Stomach (tissue), 8 donors: ENCODE measurements at regions not wholly inside any gene's neighbourhood (a gene's known extent, or its start where the extent isn't known, plus 50 kb on each side); places are given as distances from the start of the nearest gene placed in this dataset.

Experiments
- DNase-seq, 2 donors: peaks; one replicate each; pipeline versions ENCODE4 v3.0.0 to v3.0.0-alpha.2; 2013 to 2019
- H3K27ac ChIP-seq, 5 donors: fragments of 200-600 bp in 4 of 5; sonication (generic) in 4 of 5; one replicate each; pipeline ENCODE4 v1.5.1; 2013 to 2019; ENCODE audit warnings: mild to moderate bottlenecking in 1 of 5, moderate library complexity in 1 of 5
- H3K27me3 ChIP-seq, 3 donors: fragments of 200-600 bp; sonication (generic); one replicate each; pipeline ENCODE4 v1.5.1; 2017 to 2019; ENCODE audit warnings: mixed run types in 1 of 3
- H3K36me3 ChIP-seq, 4 donors: fragments of 200-600 bp; sonication (generic); 1 replicate in 3 of 4; 2 replicates in 1 of 4; pipeline ENCODE4 v1.5.1; 2016 to 2019
- H3K4me1 ChIP-seq, 4 donors: fragments of 200-600 bp; sonication (generic); one replicate each; pipeline ENCODE4 v1.5.1; 2016 to 2019
- H3K4me3 ChIP-seq, 4 donors: fragments of 200-600 bp; sonication (generic) in 3 of 4; one replicate each; pipeline ENCODE4 v1.5.1; 2016 to 2019; ENCODE audit warnings: mild to moderate bottlenecking in 1 of 4
- H3K9me3 ChIP-seq, 4 donors: fragments of 200-600 bp; sonication (generic); one replicate each; pipeline ENCODE4 v1.5.1; 2016 to 2019
- EP300 ChIP-seq: sonication (generic); formaldehyde crosslinking; IDR thresholded peaks from one replicate; pipeline ENCODE4 v1.6.1; 2017; ENCODE audit warnings: antibody characterized with exemption
- POLR2A ChIP-seq, 4 donors: fragments of 450-650 bp; IDR thresholded peaks; one replicate each; pipeline ENCODE4 v1.6.1; 2016; ENCODE audit warnings: antibody characterized with exemption in 4 of 4, control low read depth in 2 of 4, mild to moderate bottlenecking in 1 of 4, moderate library complexity in 1 of 4
- POLR2AphosphoS5 ChIP-seq, 3 donors: sonication (generic); formaldehyde crosslinking; IDR thresholded peaks; one replicate each; pipeline ENCODE4 v1.6.1; 2016; ENCODE audit warnings: antibody characterized with exemption in 3 of 3
- WGBS, 5 donors: extraction: QIAGEN DNeasy Blood & Tissue Kit in 3 of 5; methylation state at CpG; one replicate each; pipeline versions ENCODE4 v1.1.5 to v1.1.7; 2013 to 2018; 5-methylcytosine and 5-hydroxymethylcytosine counted together
- intact Hi-C: fragments of 100-400 bp; cut with DNase I; formaldehyde crosslinking; loops from one replicate; pipeline ENCODE4 v1.15.1; 2023; ENCODE audit warnings: low total_unique reads
- TF ChIP-seq, protein P1 (sequence below), 7 experiments: fragments of 450-650 bp in 4 of 7; fragments of 200-600 bp in 3 of 7; sonication (generic) in 3 of 7; IDR thresholded peaks; one replicate each; pipeline ENCODE4 v1.5.1; 2016 to 2019; ENCODE audit warnings: antibody characterized with exemption in 7 of 7, control low read depth in 2 of 7, mild to moderate bottlenecking in 1 of 7
- donor health status: healthy with polysubstance abuse.
- donor health status: Bipolar disorder and iron deficiency.
- donor health status: healthy.

- H3K27me3 ChIP-seq, result no peaks in the 10 kb centered on the region
- DNase-seq, result no peak
- TF ChIP-seq POLR2A (IDR thresholded peaks at IDR 0.05) (no peak), EP300 (no peak), POLR2AphosphoS5 (IDR thresholded peaks at IDR 0.05) (no peak)
- TF ChIP-seq, protein P1, sequence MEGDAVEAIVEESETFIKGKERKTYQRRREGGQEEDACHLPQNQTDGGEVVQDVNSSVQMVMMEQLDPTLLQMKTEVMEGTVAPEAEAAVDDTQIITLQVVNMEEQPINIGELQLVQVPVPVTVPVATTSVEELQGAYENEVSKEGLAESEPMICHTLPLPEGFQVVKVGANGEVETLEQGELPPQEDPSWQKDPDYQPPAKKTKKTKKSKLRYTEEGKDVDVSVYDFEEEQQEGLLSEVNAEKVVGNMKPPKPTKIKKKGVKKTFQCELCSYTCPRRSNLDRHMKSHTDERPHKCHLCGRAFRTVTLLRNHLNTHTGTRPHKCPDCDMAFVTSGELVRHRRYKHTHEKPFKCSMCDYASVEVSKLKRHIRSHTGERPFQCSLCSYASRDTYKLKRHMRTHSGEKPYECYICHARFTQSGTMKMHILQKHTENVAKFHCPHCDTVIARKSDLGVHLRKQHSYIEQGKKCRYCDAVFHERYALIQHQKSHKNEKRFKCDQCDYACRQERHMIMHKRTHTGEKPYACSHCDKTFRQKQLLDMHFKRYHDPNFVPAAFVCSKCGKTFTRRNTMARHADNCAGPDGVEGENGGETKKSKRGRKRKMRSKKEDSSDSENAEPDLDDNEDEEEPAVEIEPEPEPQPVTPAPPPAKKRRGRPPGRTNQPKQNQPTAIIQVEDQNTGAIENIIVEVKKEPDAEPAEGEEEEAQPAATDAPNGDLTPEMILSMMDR (IDR thresholded peaks at IDR 0.05), result no peak
- no peak overlapping the region for H3K4me3 ChIP-seq
- no peak overlapping the region for H3K27ac ChIP-seq
- no peaks in the 10 kb centered on the region for H3K4me1 ChIP-seq
- intact Hi-C loops, result no loop called here
- H3K36me3 ChIP-seq, result no peaks in the 10 kb centered on the region
- H3K9me3 ChIP-seq, result peaks cover 0 to 12% (median 3%) of the 10 kb centered on the region in 4 donors
- 78 to 93% (median 92%) methylated on average over 4 of the region's 4 CpGs for WGBS, 5 donors
Observed at GRCh38 chr13:94933936-94934335, 221.6 kb upstream of the SOX21 start.

DNA sequence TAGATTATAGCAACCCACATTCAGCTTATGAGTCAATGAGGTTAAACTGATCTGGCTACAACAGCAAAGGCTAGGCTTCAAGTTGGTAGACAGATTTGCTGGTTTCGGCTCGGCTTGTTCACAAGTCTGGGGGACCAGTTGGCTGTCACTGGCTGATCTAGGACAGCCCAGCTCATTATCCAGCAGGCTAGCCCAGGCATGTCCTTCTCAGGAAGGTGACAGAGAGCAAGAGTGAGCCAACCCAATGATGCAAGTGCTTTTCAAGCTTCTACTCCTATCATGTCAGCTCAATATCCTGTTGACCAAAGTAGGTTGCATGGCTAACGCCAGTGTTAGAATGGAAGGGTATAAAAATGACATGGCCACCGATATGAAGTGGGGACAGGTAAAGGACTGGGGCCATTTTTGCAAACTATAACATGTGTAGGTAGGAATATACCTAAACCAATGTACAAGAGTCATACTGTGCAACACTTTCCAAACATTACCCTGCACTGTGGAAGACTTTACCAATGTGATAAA is 220.9 kb upstream of the SOX21 start:
- DNase-seq, result no peak
- 81 to 96% (median 93%) methylated on average over 4 of the region's 4 CpGs for WGBS, 5 donors
- Histone ChIP-seq H3K27ac (no peak overlapping the region), H3K9me3 (peaks cover 0 to 12% (median 3%) of the 10 kb centered on the region in 4 donors), H3K4me1 (no peaks in the 10 kb centered on the region), H3K4me3 (no peak overlapping the region), H3K27me3 (no peaks in the 10 kb centered on the region), H3K36me3 (no peaks in the 10 kb centered on the region)
- intact Hi-C loops, result no loop called here
- TF ChIP-seq POLR2AphosphoS5 (IDR thresholded peaks at IDR 0.05) (no peak), POLR2A (IDR thresholded peaks at IDR 0.05) (no peak), EP300 (no peak)
- TF ChIP-seq, protein P1 (IDR thresholded peaks at IDR 0.05), result no peak

DNA sequence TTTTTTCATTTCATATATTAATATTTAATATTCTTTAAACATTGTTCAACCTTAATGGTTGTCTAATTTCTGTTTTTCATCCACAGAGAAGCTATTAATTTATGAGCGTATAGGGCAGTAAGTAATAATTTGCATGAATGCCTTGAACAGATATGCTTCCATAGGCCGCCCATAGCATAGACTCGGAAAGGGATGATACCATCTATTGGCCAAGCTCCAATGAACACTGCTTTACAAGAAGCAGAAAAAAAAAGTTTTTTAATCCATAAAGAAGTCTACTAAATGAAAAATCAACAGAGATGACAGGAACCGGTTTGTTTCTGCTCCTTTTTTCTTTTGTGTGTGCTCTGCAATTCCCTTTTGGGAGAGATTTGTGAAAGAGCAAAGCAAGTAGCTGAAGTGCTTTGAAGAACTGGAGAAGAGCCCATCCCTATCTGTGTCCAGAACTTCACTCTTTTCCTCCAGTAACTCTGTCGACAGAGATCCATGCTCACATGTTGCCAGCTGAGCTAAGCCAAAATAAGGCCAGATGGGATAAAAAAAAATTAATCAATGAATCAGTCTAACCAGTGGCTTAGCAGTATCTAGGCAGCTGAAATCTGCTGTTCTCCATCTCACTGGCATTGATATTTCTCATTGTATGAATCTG is 215.9 kb upstream of the SOX21 start:
- Histone ChIP-seq H3K4me1 (no peaks in the 10 kb centered on the region), H3K9me3 (peaks cover 0 to 5% (median 1%) of the 10 kb centered on the region in 4 donors), H3K36me3 (no peaks in the 10 kb centered on the region), H3K4me3 (no peak overlapping the region), H3K27me3 (no peaks in the 10 kb centered on the region), H3K27ac (no peak overlapping the region)
- no peak for DNase-seq
- WGBS, 5 donors, result 74 to 82% (median 80%) methylated on average over 5 of the region's 5 CpGs
- TF ChIP-seq, protein P1 (IDR thresholded peaks at IDR 0.05), result no peak
- no peak for TF ChIP-seq POLR2A (IDR thresholded peaks at IDR 0.05)
- TF ChIP-seq POLR2AphosphoS5 (IDR thresholded peaks at IDR 0.05), result no peak
- TF ChIP-seq EP300, result no peak
- intact Hi-C loops, result no loop called here

- Histone ChIP-seq H3K36me3 (no peaks in the 10 kb centered on the region), H3K27ac (no peak overlapping the region), H3K4me1 (no peaks in the 10 kb centered on the region), H3K4me3 (no peak overlapping the region), H3K9me3 (no peaks in the 10 kb centered on the region), H3K27me3 (no peaks in the 10 kb centered on the region)
- WGBS, 5 donors, result 64 to 77% (median 66%) methylated on average over 3 of the region's 3 CpGs
- intact Hi-C loops, result no loop called here
- no peak for DNase-seq
- TF ChIP-seq EP300, result no peak
- no peak for TF ChIP-seq POLR2A (IDR thresholded peaks at IDR 0.05)
- TF ChIP-seq POLR2AphosphoS5 (IDR thresholded peaks at IDR 0.05), result no peak
- TF ChIP-seq, protein P1 (IDR thresholded peaks at IDR 0.05), result no peak
Observed at GRCh38 chr13:94925263-94925662, 212.9 kb upstream of the SOX21 start.
